ENCODE measurements at regions not wholly inside any gene's neighbourhood (a gene's known extent, or its start where the extent isn't known, plus 50 kb on each side); places are given as distances from the start of the nearest gene placed in this dataset.

- no peak for TF ChIP-seq CTCF (IDR thresholded peaks at IDR 0.05)
- no peak for TF ChIP-seq POLR2A (IDR thresholded peaks at IDR 0.05)
Measured at GRCh38 chr5:158588617-158589016, 511.1 kb downstream of the EBF1 start.

Measured in lower leg skin (tissue), 3 donors.